Coronary artery (tissue), 2 donors: ENCODE measurements at regions not wholly inside any gene's neighbourhood (a gene's known extent, or its start where the extent isn't known, plus 50 kb on each side); places are given as distances from the start of the nearest gene placed in this dataset.

Experiments
- DNase-seq: peaks from one replicate; pipeline ENCODE4 v3.0.0-alpha.2; 2017; ENCODE audit warnings: low spot score
- H3K27ac ChIP-seq, 2 donors: fragments of 200-600 bp; sonication (generic); one replicate each; pipeline ENCODE4 v1.5.1; 2016 to 2019
- H3K4me3 ChIP-seq: fragments of 200-600 bp; sonication (generic); 2 replicates; pipeline ENCODE4 v1.5.1; 2016; ENCODE audit warnings: mild to moderate bottlenecking, moderate library complexity
- TF ChIP-seq, protein P1 (sequence below): fragments of 200-600 bp; sonication (generic); IDR thresholded peaks from one replicate; pipeline ENCODE4 v1.5.1; 2019; ENCODE audit warnings: antibody characterized with exemption

GRCh38 chr14:98736701-98737338 lies 535.2 kb downstream of the BCL11B start:
- Histone ChIP-seq H3K27ac (no peak overlapping the region), H3K4me3 (no peak overlapping the region)
- no peak for DNase-seq
- TF ChIP-seq, protein P1, sequence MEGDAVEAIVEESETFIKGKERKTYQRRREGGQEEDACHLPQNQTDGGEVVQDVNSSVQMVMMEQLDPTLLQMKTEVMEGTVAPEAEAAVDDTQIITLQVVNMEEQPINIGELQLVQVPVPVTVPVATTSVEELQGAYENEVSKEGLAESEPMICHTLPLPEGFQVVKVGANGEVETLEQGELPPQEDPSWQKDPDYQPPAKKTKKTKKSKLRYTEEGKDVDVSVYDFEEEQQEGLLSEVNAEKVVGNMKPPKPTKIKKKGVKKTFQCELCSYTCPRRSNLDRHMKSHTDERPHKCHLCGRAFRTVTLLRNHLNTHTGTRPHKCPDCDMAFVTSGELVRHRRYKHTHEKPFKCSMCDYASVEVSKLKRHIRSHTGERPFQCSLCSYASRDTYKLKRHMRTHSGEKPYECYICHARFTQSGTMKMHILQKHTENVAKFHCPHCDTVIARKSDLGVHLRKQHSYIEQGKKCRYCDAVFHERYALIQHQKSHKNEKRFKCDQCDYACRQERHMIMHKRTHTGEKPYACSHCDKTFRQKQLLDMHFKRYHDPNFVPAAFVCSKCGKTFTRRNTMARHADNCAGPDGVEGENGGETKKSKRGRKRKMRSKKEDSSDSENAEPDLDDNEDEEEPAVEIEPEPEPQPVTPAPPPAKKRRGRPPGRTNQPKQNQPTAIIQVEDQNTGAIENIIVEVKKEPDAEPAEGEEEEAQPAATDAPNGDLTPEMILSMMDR: no peak

DNA sequence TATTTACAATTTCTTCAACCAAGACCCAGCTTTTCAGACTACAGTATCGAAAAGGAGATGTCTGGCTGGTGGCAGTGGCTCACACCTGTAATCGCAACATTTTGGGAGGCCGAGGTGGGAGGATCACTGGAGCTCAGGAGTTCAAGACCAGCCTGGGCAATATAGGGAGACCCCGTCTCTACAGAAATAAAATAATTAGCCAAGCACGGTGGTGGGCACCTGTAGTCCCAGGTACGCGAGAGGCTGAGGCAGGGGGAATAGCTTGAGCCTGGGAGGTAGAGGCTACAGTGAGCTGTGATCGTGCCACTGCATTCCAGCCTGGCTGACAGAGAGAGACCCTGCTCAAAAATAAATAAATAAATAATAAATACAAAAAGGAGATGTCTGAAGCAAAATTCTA lies 530.5 kb downstream of the BCL11B start:
- TF ChIP-seq, protein P1: no peak
- no peak overlapping the region for H3K27ac ChIP-seq
- DNase-seq: no peak
- H3K4me3 ChIP-seq: no peak overlapping the region

- no peak overlapping the region for H3K27ac ChIP-seq
- TF ChIP-seq, protein P1: no peak
- no peak for DNase-seq
- no peak overlapping the region for H3K4me3 ChIP-seq
These were observed 530.0 kb downstream of the BCL11B start for GRCh38 chr14:98742001-98742400.

GRCh38 chr14:98743536-98743935 lies 528.5 kb downstream of the BCL11B start:
- no peak for DNase-seq
- TF ChIP-seq, protein P1: no peak
- Histone ChIP-seq H3K4me3 (no peak overlapping the region), H3K27ac (no peak overlapping the region)

- no peak for DNase-seq
- no peak overlapping the region for H3K4me3 ChIP-seq
- no peak overlapping the region for H3K27ac ChIP-seq
- TF ChIP-seq, protein P1: no peak
These were observed 523.0 kb downstream of the BCL11B start for GRCh38 chr14:98748966-98749365.

- TF ChIP-seq, protein P1: no peak
- Histone ChIP-seq H3K4me3 (no peak overlapping the region), H3K27ac (no peak overlapping the region)
- DNase-seq: no peak
These were observed 520.9 kb downstream of the BCL11B start for GRCh38 chr14:98751110-98751509.

- TF ChIP-seq, protein P1: no peak
- H3K27ac ChIP-seq: no peak overlapping the region
- no peak for DNase-seq
- H3K4me3 ChIP-seq: no peak overlapping the region
These were observed 519.3 kb downstream of the BCL11B start for GRCh38 chr14:98752660-98753059.
